HG03442 (cell line): ENCODE measurements at regions not wholly inside any gene's neighbourhood (a gene's known extent, or its start where the extent isn't known, plus 50 kb on each side); places are given as distances from the start of the nearest gene placed in this dataset.

ENCODE experiments used
- ATAC-seq: cut with Tn5 transposase; IDR thresholded peaks from one replicate; pipeline ENCODE4 v1.9.1; 2021; ENCODE audit warnings: mild to moderate bottlenecking, moderate library complexity; ENCODE audit not compliant: unreplicated experiment

DNA sequence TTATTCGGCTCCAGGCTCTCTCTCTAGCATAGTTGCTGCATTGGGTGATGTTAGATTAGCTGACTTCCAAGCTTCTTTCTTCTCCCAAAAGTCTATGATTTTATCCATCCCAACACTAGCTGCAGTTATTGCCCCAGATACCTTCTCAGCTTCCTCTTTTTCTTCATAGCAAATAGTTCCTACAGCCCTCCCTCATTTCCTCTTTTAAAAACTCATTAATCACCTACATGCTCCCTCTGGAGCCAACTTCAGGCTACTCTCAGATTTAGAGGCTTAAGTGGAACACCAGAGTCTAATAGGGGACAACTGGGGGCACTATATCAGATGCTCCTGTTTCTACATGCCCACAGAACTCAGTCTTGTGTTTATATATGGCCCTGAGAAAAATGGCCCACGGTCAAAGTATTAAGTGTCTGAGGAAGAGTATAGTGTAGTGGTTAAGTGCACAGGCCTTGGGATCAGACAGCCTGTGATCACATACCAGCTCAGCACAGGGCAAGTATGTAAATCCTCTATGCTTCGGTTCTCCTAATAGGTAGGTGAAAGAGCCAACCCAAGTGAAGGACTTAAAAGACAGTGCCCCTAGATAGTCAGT lies 241.9 kb upstream of the SLC14A2 start:
- ATAC-seq = no peak

DNA sequence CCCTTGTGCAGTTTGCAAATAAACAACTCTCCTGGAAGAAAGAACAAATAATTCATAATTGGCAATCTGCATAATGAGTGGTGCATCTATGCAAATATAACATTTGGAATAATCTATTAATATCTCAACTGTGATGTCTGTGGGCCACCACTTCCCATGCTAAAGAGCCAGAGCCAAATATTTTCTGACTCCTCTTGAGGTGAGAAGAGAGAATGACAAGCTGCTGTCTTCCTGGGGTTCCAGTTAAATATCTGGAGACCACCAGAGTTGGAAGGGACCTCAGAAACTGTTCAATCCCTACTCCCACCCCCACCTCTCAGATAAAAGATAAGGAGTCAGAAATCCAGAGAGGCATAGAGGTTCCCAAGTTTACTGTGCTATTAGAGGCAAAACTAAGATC lies 241.0 kb upstream of the SLC14A2 start:
- ATAC-seq = no peak

DNA sequence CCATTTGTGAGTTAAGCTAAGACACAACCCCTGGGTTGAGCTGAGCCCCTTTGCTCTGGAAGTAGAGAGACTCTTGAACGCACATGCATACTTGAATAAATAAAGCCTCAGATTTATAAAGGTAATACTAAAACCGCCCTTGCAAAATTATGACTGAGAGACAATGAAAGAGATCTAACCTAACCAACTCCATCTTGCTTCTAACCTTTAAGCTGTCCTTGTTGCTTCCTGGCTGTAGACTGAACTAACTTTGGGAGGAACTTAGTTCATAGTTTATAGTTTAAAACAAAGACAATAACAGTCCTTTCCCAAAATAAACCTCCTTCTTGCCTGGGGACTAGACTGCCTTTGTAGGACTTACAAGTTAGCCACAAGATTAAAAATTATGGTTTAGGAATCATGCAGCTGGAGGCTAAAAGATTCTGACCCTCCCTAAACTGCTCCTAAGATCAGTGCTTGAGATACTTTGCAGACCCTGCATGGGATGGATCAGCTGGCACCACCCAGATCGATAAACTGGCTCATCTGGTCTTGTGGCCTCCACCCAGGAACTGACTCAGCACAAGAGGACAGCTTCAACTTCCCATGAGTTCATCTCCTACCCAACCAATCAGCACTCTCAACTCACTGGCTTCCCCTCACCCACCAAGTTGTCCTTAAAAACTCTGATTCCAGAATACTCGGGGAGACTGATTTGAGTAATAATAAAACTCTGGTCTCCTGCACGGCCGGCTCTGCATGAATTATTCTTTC lies 240.2 kb upstream of the SLC14A2 start:
- ATAC-seq = no peak

DNA sequence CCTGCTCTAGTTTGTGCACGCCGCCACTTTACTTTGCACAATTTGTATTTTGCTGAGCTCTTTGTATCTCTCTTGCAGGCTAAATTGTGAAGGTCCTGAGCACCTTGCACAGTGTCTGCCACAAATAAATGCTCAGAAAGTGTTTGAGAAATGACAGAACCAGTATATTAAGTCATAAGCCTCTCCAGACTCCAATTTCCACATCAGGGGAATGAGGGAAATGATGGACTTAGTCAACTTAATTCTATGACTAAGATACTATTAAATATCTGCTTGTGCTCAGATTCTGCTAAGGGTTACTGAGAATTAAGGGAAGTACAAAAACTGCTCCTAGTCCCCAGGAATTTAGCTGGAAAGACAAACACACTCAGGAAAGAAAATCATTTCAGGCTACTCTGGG lies 239.1 kb upstream of the SLC14A2 start:
- ATAC-seq = no peak

DNA sequence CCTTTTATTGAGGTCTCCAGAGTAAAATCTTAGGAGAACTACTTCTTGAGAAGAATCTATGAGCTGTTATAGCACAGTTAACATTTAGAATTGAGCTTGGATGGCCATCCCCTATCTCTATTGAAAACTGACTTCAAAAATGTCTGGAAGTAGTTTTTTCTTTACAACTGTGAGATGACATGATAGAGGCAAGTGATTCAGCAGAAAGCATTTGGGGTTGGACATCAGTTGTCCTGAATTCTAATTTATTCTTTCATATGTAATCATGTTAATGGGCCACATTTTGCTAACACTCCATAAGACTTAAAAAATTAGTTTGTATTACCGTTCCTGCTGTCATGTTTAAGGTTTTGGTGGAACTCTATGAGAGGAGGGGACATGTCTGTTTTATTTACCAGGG lies 237.0 kb upstream of the SLC14A2 start:
- no peak for ATAC-seq

DNA sequence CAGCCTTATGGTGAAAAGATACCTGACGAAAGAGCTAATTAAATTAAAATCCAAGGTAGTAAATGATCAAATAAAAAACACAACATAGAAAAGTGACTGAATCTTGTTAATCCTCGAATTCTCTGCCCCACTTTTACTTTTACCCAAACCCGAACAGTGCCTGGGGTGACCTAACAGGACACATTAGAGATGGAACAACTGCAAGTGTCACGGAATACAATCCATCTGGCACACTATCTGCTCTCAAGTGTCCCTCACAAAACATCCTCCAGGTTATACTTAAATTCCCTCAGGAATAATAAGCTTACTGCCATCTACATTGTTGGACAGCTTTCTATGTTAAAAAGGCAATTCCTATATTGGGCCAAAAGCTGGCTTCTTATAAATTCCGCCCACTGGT lies 236.3 kb upstream of the SLC14A2 start:
- ATAC-seq = no peak

DNA sequence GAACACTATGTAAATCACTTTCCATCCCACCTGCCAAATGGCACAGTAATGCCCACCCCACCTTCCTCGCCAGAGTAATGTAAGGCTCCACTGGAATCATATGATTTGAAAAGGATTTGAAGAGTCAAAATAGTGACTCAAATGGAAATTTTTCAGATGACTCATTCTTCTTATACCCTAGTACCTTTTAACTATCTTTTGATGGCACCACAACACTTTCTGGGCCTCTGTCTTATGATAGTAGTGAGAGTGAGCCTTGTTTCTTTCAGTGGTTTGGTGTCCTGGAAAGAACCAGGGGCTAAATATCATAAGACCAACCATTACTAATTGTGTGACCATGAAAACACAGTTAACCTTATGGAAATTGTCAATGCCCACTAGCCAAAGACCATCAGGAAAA lies 235.4 kb upstream of the SLC14A2 start:
- ATAC-seq = peak; percentile 88

DNA sequence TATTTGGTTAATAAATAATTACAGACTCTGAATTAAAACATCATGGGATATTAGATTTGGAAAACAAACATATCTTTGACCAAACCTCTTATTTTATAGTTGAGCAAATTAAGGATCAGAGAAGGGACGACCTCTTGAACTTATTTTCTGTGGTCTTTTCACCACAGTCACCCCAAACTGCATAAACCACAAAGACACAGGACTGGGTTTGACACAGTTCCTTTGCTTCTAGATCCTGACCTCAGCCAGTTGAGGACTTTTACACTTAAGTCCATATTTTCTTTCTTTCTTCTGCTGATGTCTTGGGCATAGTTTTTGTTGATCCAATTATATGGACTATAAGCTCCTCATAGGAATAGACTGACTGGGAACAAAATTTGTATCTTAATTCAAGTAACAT lies 234.0 kb upstream of the SLC14A2 start:
- no peak for ATAC-seq

DNA sequence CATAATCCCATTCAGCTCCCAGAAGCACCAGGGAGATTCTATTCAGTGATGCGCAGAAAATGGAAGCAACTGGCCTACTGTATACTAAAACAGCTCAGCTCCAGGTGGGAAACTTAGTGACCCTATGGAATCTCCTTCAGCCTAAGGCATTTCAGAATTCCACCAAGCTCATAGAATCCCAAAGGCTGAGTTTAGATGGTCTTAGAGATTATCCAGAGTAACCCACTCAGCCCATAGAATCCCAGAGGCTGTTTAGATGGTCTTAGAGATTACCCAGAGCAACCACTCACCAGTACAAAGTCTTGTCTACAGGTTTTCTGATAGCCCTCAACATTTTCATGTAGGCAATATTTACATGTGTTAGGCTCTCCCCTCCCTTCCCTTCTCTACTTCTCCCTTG lies 232.0 kb upstream of the SLC14A2 start:
- no peak for ATAC-seq

DNA sequence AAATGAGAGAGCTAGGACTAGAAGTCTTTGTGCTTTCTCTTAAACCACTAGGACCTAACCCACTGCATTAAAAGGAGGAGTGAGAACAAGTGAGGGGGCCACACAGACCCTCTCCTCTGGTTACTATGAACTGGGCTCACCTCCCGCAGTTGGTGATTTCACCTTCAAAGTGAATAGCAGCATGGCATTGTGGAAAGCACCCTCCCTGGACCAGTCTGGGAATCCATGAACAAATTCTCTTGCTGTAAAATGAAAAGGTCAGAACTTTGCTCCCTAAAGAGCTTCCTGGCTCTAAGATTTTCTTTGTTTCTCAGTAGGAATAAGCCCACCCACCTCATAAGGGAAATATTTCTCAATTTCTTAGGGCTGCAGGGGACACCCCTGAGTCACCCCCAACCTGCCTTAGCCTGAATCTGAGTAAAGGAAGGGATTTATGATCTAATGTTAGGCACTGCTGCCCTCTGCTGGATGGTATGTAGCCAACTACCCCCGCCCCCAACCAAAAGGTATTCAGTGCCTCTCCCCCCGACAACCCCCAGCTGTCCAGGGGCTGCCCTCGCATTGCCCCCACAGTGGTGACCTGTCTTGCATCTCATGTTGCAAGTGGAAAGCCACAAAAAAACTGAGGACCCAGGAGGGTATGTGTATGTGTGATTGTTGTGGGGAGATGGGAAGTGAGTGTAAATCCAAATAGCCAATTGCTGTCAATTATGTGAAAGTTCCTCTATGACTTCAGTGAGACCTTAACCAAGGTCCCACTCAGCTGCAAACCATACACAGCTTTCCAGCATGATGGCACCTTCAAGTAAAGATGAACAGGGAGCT lies 230.9 kb upstream of the SLC14A2 start:
- peak; percentile 40 for ATAC-seq

DNA sequence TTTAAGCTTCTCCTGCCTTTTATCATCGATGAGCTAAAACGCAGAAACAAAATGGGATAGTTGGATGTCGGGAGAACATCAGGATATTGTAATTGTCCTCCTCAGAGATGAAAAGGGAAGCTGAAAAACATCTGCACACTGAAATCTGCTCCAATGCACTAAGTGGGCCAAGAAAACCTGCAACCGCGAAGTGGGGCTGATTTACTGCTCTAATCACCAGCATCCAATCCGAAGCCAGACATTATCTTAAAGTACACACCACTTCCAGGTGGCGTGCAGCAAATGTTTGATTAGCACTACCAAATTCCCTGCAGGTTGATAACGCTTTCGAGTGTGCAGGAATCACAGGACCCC lies 230.3 kb upstream of the SLC14A2 start:
- ATAC-seq = no peak

DNA sequence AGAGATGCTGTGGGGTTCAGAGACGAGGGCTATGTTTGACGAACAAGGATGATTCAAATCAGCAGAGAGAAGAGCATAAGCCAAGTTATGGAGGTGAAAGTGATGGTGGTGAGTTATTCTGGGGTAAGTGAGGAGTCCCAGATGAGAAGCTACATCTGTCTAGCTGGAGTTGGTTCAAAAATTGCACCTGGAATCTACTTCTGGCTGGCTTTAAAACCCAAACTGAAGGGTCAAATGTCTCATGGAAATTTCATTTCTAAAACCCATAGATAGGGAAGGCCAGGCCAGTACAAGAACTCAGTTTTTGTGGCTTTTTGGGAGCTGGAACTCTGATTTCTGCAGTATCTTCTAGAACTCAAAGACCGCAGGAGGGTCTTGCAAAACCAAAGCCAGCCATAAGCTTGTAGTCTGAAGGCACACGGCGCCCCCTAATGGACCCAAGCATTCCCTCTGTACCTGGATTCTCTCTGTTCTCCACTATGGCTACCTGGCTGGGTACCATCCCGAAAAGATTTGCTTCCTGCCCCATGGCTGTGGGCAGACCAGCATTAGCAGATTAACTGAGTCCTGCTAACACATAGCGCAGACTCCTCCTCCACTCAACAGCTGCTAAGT lies 229.1 kb upstream of the SLC14A2 start:
- no peak for ATAC-seq

DNA sequence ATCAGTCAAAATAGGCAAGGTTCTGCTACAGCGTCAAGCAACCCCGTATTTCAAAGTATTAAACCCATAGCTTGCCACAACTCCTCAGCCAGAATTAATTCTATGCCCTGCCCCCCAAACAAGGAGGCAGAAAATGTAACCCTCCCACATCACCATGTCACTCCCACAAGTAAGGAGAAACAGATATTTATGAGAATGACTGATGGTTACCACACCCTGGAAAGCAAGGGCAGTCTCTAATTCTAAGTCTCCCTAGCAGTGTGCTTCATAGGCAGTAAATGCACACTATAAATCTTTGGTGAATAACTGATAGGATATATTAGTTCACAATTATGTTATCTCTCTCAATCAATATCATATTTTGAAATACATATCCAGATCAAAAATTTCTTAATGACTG lies 228.0 kb upstream of the SLC14A2 start:
- no peak for ATAC-seq

DNA sequence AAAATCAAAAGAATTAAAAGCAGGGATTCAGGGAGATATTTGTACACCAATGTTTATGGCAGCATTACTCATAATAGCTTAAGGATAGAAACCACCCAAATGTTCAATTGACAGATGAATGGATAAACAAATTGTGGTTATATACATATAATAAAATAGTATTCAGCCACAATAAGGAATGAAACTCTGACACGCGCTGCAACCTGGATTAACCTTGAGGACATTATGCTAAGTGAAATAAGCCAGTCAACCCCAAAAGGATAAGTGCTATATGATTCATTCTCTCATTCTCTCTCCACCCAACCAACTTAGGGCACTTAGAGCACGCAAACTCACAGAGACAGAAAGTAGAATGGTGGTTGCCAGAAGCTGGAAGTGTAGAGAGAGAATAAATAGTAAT lies 216.8 kb upstream of the SLC14A2 start:
- no peak for ATAC-seq

DNA sequence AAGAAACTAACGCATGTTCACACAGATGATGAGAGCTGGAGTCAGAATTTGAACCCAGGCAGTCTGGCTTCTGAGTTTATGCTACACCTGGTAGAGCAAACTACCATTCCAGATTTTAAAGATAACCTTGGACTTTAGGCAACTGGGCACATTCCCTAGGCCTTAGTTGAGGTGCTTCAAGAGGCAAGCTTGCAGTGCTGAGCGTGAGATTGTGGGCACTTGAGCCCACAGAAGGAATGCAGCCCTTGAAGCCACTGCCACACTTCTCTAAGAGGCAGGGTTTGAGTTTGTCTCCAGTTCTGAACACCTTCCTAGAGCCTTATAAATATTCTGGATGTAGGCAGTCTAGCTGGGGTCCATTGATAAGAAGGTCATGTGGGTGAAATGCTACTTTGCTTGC lies 216.1 kb upstream of the SLC14A2 start:
- no peak for ATAC-seq

DNA sequence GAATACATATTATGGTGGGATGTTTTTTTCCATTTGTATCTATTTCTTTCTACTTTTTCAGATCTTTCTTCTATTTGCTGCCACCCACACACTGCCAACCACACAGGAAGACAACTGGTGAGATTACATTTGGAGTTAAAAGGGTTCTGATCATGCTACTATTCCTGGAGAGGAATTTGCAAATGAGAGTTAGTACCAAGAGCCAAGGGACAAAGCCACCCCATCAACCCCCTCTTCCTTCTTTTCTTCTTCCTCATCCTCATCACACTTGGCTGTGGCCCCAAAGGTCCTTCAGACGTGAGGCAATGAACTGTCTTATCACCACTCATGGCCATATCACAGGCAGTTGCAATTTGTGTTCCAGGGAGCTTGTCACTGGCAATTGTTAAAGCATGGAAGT lies 215.6 kb upstream of the SLC14A2 start:
- no peak for ATAC-seq

DNA sequence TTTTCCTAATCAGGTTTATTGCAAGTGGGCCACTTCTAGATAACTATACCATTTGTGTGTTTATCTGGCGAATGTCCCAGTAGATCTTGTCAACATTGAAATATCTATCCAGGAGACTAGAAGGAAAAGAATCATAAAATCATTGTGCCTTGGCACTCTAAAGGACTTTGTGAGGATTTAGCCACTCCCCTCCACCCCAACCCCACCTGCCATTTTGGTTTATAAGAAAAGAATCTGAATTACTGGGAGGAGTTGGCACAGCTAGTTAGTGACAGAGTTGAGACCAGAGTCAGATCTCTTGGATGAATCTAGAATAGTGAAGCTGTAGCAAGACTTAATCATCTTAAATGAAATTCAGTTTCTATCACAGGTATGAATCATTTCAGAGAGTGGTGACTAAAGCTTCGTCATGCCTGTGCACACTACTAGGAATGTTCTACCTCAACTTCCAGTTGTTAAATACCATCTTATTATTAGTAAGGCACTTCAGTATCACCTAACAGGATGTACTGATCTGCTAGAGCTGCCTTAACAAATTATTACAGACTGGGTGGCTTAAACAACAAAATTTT lies 212.7 kb upstream of the SLC14A2 start:
- ATAC-seq = no peak

DNA sequence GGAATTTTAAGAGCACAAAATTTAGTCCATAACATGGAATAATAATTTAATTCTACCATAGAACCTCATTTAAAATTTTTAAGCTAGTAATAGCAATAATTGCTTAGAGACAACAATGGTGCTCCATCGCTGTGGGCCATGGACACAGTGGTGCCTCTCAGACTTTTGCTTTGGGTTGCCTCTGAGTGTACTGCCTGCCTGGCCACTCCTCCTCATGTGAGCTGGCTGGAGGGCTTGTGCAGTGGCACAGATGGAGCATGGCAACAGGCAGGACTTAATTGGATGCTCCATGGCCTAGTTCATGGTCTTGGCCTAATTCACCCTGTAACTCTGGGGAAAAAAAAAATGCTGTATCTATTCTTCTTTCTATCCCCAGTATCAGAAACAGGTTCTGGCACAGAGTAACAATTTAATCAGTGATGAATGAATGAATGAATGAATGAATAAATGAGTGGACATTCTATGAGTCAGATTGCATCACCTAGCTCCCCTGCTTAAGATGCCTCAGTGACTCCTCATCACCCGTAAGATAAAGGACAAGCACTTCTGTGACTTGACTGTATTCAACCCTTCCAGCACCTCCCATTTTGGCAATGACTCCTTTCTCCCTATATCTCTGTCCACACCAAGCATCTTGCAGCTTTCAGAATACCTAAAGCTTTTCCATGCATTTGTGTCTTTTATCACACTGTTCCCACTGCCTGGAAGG lies 211.8 kb upstream of the SLC14A2 start:
- no peak for ATAC-seq

DNA sequence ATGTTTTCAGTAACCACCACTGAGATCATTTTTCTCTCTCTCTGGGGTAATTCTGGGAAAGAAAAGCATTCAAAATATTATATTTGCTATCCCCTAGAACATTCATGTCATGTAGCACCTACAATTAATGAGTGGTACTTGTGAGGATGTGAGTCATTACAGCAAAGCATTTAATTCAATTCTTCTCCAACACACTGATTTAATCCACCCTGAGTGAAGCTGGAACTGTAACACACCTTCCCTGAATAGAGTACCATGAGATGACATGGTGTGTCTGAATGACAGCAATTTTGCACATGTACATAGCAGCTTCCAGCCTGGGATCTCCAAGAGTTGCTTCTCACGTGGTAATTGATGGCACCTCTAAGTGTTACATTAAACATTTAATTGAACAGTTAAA lies 207.1 kb upstream of the SLC14A2 start:
- no peak for ATAC-seq

DNA sequence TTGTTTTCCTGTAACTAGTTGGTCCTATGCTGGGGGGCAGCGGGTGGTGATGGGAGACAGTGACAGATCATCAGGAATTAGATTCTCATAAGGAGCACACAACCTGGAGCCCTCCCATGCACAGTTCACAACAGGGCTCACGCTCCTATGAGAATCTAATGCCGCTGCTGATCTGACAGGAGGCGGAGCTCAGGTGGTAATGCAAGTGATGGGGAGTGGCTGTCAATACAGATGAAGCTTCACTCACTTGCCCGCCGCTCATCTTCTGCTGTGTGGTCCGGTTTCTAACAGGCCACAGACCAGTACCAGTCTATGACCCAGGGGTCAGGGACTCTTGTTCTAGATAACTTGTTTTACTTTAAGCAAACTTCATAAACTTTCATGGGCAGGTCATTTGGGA lies 205.3 kb upstream of the SLC14A2 start:
- ATAC-seq = no peak

DNA sequence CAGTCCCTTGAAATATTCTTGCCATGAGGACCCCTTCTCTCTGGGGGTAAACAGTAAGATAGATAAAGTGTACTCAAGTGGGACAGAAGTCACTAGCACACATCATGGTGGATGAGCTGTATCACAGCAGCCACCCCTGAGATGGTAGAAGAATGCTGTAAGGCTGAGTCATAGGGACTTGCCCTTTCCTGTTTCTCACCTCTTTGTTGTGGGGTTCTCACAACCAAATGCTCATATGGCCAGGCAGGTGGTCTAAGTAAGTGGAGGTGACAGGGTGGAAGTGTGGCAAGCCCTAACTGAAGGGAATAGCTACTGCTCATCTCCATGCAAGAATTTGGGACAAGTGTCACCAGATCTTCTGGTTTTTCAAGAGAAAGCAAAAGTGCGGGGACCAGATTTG lies 202.7 kb upstream of the SLC14A2 start:
- peak; percentile 82 for ATAC-seq
